Fibroblast of skin of left quadriceps (primary cell): ENCODE measurements at regions not wholly inside any gene's neighbourhood (a gene's known extent, or its start where the extent isn't known, plus 50 kb on each side); places are given as distances from the start of the nearest gene placed in this dataset.

ENCODE experiments used
- DNase-seq, 2 experiments: peaks; one replicate each; pipeline ENCODE4 v3.0.0-alpha.2; 2013; ENCODE audit warnings: low read depth in 2 of 2

DNA sequence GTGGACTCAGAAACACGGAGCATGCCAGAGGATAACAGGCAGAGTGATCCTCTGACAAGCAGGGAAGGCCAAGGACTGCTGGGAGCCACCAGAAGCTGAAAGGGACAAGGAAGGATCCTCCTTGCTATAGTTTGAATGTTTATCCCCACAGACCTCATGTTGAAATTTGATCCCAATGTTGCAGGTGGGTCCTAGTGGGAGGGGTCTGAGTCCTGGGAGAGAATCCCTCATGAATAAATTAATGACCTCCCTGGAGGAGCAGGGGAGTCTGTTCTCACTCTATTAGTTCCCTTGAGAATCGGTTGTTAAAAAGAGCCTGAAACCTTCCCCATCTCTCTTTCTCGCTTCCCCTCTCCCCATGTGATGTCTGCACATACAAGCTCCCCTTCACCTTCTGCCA, 124.4 kb downstream of the FBXO15 start:
- DNase-seq = no peak

DNA sequence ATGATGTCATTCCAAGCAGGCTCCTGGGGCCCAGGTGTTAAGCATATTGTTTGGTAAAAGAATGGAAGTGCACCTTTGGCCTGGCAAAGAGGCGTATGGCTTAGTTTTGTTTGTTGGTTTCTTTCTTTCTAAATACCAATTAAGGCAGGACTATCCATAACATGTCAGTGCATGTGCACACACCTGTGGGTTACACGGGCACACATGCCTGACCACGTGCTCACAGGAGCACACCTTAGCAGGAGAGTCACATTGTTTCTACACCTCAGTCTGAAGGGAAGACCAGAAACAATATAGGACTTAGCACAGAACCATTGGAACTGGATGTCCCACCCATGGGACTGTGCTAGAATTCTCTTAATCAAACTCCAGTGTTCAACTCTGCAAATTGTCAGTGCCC, 127.8 kb downstream of the FBXO15 start:
- no peak for DNase-seq

DNA sequence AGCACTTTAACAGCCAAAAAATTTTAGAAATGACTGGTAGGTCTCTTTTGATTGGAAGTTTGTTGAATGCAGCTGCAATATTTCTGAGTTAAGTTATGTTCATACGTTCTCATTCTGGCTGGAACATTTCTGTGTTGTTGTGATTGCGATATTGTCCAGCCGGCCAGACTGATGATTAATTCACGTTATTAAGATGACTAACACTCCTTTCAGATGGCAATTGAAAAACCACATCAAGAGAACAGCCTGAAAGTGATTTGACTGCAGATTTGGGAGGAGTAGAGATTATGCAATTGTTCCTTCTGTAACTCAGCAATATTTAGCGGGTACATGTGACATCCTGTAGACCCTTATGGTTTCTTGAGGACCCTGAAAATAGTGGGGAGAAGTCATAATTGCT, 133.7 kb downstream of the FBXO15 start:
- DNase-seq = peak; percentile 36 to 44

DNA sequence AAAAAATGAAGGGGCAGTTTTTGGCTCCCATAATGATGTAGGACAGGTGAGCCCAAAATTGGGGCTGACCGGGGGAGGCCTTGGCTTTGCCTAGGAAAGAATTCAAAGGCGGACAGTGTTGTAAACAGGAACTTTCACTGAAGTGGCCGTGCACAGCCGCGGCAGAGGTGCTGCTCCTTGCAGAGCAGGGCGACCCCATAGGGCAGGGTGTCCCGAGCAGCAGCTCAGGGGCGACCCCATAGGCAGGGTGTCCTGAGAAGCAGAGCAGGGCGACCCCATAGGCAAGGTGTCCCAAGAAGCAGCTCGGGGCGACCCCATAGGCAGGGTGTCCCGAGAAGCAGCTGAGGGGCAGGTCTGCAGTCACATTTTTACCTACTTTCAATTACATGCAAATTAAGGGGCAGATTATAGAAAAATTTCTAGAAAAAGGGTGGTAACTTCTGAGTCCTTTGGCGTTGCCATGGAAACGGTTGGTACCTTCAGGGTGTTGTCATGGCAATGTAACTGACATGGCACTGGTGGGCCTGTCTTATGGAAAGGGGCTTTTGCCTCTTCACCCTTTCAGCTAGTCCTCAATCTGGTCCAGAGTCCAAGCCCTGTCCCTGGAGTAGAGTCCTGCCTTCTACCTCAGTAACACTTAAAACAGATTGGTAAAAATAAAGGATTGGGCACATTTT, 134.5 kb downstream of the FBXO15 start:
- no peak for DNase-seq

DNA sequence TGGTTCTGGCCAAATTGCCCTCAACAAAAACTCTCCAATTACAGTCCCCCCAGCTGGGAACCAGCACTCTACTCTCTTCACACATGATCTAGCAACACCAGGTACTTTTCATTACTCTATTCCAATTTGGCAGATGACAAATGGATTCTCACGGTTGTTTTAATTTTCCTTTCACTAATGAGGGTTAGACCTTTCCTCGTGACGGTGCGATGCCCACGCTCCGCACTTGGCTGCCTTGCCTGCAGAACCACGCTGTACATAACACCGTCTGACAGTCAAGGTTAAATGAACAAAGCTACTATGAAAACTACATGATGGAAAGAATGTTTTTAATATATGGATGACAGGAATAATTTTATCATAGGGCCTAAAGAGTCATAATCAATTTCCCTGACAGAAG, 141.5 kb downstream of the FBXO15 start:
- no peak for DNase-seq

DNA sequence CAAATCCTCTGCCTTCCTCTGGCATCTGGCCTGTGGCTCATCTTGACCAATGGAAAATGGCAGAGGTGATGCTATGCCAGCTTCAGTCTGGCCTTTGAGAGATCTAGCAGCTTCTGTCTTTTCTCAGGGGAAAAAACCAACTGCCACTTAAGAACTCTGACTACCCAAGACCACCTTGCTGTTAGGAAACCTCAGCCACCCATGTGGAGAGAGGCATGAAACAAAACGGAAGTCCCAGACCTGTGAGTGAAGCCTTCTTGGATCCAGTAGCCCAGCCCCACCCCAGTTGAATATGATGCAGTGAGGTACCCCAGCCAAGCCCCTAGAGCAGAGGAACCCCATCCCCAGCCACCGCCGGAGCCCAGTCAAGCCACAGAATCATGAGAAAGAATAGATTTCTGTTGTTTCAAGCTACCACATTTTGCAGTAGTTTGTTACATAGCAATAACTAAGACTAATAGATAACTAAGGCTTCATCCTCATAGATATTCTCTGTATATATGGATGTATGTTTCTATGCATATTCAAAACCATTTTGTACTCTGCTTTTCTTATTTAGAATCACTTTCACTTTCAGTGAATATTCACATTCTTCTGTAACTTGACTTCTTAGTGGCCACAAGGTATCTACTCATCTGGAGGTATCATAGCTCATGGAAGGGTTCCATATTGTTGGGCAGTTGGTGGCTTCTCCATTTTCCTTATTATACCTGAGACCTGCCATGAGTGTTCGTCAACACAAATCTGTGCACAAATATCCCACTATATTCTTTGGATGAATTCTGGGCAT, 142.1 kb downstream of the FBXO15 start:
- no peak for DNase-seq

DNA sequence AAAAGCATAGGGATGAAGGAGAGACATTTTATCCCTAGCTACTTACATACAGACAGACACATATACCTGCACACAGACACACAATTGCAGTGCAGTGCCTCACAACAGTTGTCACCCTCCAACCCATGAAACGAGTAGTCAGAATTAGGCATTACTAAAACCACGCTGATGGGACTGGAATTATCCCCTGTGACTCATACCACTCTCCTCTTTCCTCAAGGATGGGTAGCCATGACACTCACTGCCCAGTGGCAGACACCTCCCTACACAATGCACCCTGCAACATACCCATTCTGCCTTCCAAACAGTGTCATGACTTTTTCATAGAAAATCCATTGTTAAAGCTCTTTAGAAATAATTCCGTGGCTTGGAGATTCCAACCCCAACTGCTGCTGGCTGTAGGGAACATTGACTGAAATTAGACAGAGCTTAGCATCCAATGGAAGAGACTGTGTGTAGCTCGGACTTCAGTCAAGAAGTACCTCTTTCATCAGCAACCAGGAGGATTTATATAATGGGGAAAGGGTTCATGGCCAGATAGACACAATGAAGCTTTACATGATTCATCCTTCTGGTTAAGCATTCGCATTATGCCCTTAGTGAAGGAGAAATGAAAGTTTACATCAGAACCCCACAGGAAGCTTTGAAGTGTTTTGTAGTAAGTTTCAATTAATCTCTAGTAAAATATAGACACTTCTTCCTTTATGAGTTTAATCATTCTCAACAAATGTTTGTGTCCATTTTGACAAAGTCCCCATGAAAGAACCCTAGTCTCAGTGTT, 155.2 kb downstream of the FBXO15 start:
- DNase-seq = no peak

DNA sequence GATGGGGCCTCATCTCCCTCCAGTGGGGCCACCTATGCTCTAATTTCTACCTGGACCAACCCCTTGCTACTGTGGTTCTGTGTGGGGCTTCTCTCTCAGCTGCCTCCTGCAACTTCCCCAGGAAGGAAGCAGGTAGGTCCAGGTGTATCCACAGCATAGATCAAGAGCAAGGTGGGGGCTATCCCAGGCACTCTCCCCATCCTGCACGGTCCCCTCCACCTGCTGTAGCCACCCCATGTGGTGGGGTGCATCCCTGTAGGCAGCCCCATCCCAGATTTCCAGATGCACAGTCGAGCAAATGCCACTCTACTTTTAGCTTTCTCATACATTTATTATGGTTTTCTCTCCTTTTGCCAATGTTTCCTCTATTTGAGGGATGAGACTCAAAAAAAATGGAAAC, 156.1 kb downstream of the FBXO15 start:
- DNase-seq = no peak

DNA sequence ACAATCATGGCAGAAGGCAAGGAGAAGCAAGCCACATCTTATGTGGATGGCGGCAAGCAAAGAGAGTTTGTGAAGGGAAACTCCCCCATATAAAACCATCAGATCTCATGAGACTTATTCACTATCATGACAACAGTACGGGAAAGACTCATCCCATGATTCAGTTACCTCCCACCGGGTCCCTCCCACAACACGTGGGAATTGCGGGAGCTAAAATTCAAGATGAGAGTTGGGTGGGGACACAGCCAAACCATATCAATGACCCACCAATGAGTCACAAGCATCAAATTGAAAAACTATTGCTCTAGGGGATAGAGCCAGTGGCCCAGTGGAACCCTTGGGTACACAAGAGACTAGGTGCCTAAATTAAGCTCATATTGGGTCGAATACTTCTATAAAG, 157.4 kb downstream of the FBXO15 start:
- no peak for DNase-seq

DNA sequence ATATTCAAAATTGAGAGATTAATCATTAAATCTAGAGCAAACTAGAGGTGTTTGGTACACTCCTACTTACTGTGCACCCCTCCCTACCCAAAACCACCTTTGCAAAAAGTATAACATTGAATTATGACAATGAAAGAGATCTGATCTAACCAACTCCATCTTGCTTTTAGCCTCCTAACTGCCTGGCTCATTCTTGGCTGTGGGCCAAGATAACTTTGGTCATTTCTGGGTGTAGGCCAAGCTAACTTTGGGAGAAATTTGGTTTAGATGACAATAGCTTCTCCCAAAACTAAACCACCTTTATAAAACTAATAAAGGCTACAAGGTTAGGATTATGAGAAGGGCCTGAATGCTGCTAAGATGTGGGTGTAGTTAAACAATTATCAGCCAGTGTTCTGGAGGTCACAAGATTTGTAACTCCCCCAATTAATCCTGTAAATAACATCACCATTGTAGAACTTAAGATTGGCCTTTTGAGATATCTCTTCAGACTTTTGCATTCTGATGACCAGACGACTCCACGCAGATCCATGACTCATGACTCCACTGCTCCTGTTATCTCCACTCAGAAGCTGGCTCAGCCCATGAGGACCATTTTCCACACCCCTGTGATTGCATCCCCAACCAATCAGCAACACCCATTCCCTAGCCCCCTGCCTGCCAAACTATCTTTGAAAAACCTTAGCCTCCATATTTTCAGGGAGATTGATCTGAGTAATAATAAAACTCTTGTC, 160.2 kb downstream of the FBXO15 start:
- DNase-seq = no peak

DNA sequence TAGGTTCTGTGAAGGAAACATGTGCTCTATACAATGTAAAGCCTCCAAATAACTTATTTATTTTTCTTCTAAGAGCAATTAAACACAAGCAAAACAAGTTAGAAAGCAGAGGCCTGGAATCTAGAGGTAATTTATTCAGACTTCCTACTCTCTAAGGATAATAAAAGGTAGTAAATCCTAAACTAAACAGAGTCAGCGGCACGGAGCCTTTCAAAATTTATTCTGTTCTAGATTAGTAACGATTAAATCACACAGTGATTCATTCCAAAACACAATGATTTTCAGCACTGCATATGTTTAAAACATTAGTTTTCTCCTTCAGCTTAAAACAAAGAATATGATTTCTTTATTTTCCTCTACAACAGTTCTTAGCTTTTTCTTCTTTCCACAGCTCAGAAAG, 160.9 kb downstream of the FBXO15 start:
- DNase-seq = peak in 1 of 2 experiments; percentile 28

DNA sequence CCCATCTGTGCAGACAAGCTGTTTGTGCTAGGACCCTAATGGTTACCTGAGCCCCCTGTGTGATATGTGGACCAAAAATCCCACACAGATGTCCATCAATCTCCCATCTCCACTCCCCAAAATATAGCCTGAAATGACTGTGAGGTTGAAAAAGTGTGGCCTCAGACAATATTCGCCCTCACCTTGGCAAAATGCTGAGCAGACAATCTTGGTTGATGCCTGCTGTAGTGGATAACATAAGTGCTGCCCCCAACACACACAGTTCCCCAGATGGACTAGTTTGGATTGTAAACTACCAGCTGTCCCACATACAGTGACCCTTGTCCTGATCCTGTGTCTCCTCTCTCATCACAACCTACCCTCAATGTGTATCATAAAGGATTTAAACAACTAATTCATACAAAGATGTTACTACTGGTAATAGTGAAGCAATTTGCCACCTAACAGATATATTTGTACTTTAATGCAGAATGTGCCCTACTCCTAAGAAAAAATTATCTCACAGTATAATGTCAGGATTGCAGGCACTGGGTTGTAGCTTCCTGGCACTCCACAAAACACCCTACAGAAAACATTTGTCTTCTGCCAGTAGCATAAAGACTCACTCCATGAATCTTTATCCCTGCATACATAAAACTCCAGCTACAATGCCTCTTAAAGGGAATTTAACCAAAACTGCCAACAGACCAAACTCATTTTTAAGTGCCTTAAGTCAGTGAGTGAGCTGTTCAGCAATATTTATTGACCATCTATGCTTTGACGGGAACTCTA, 161.6 kb downstream of the FBXO15 start:
- no peak for DNase-seq

DNA sequence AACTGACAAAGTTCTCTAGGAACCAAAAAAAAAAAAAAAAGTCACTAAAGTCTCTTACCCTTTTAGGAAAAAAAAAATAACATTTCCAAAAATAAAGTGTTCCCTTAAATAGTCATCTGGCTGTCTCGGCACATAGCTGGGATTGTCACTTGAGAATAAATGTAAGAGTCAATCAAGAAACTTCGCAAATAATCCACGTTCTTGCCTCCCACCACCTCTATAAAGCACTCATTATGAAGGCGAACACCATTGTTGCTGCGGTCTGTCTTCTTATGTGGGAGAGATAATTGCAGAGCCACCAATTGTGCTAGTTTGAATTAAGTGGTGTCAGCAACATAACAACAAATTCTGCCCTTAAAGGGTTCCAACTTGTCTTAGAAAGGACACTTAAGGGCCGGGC, 163.7 kb downstream of the FBXO15 start:
- no peak for DNase-seq

DNA sequence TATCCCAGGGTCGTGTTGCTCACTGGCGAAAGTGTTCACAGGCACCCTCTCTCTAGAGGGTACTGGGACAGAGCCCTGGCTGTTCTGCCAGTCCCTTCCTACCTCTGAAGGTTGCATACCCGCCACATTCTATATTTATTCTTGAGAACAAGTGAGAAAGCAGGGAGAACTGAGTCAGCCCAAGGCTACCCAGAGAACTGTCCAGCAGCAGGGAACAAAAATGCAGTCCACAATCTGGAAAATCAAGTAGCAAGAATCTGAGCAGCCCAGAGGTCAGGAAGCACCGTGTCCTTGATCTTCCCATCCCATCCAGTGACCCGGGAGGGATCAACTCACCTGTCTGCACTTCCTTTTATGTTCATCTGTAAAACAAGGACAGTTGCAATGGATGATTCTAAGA, 164.1 kb downstream of the FBXO15 start:
- DNase-seq = no peak

DNA sequence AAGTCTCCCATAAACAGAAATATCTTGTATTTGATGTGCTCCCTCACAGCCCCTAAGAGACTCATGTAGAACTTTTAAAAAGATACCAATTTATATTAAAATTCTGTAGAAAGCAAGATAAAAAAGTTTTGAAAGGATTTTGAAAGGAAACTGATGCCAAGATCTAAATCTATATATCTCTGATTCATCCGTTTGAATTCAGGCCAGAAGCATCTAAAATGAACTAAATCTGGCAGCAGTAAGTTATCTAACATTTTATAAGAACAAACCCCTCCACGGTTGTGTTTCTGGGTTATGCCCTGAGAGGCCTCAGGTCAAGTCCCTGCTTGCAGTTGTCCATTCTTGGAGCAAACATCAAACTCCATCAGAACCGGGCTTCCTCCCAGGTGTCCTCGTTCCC, 165.8 kb downstream of the FBXO15 start:
- DNase-seq = no peak

DNA sequence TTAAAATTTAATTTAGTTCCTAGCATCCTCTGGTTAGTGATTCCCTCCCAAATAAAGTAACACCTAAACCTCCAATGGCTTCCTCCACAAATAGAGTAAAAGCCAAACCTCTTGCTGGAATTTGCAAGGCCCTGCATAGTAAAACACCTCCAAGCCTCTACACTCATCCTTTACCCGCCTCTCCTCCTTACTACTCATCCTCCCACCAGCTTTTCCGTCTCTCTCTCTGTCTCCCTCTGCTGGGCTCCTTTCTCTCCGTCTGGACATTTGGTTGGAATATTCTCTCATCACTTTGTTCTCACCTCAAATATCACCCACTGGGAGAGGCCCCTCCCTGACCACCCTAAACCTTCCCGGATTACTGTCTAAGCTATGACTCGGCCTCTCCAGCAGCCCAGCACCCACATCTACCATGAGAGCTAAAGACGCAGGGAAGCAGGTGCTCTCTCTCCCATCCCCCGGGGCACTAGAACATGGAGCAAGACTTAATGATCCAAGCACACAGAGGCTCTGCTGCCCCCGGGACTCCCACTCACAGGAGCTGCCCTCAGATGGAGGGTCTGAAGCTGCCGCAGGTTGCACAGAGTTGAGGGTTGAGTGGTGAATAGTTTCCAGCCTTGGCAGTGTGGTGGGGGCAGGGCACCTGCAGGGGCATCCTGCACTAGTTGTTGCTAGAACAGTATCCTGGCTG, 167.2 kb downstream of the FBXO15 start:
- DNase-seq = no peak

DNA sequence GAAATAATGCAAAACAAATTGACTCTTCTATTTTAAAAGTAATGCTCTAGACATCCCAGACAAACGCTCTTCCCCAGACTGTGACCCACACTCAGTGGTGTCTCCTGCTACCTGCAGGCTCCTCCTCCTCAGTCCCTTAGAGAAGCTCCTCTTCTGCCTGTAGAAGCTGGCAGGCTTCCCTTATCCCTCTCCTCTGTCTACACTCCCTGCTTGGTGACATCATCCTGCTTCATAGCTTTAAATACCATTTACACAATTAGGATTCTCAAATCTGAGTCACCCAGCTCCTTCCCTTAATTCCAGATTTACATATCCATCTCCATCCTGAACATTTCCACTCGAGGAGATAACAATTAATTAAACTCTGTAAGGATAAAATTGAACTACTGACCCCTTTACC, 167.9 kb downstream of the FBXO15 start:
- DNase-seq = peak; percentile 62 to 67

DNA sequence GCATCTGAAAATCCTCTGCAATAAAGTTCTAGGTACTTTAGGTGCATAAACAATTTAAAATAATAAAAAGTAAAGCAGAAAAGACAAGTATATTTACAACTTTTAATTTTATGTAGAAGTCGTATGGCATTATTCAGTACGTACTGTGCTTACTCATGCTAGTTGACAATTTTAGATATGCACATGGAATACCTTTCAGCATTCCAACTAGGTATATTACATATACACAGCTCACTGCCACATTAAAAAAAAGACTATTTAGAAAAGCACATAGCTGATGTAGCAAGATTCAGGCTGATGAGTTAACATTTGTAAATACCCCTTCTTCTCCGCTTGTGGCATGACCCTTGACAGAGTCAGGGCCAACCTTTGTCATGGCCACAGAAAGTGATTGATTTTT, 171.2 kb downstream of the FBXO15 start:
- DNase-seq = no peak

DNA sequence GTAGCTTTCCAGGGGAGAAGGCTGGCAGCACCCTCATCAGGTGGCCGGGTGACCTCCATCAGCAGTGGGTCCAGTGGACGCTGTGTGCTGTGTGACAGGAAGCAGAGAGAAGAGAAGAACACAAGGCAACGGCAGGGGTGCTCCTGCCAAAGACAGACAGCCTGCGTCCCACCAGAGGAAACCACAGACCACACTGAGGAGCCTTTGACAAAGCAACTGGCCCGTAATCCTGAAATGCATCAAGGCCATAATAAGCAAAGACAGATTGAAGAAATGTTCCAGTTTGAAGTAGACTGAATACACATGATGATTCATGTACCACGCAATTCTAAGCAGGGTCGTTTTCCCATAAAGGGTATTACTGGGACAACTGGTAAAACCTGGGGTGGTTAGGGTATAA, 172.4 kb downstream of the FBXO15 start:
- no peak for DNase-seq

DNA sequence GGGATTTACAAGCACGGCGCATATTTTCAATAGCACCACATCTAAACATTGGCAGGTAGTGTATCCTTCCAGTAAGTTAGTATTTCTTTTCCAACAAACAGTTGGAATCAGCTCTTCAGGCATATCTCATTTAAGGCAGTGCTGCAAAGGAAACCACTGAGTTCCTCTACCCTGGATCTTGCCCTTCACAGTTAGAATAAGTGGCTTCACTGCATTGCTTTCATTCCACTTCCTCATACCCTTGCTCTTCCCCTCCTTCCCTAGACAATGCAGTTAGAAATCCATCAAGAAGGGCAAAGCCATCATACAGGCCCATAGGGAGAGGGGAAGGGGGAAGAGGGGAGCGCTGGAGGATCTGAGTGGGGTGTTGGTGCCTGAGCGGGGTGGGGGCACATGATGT, 173.7 kb downstream of the FBXO15 start:
- no peak for DNase-seq

DNA sequence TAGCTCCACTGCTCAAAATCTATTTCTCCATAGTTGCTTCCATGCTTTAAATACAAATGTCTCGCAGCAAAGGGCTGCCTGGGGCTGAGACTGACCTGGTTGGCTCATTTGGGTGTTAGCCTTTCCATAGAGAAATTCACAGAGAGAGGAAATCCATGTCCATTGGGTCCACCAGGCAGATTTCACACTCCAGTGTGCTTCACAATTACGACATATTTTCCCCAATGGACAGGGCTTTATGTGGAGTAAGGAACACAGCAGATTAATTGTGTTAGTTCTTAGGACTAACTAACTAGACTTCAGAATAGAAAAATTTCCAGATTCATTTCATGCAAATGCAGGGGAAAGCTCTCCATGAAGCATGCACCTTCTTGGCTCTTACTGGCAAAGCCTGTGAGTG, 180.7 kb downstream of the FBXO15 start:
- DNase-seq = no peak
